ENCODE measurements at regions not wholly inside any gene's neighbourhood (a gene's known extent, or its start where the extent isn't known, plus 50 kb on each side); places are given as distances from the start of the nearest gene placed in this dataset.

GRCh38 chr5:175816348-175816747, 55.0 kb upstream of the CPLX2 start:
- CTCF ChIA-PET (ENCODE audit: partially characterized antibody): interaction anchor here (1.2 to 3.2 kb wide), 3 partner anchors 9 to 87 kb away, joined by 3 to 7 read pairs (median 5); no protein-coding TSS in a partner anchor
- Histone ChIP-seq H3K79me2 (ENCODE audit: control insufficient read depth in 1 of 2, insufficient read depth in 2 of 2, low read length in 2 of 2) (no peaks in the 10 kb centered on the region), H3K27ac (ENCODE audit: low read depth, low read length) (no peak overlapping the region), H3K27me3 (replicated peaks in 1 of 4; ENCODE audit: control insufficient read depth in 3 of 4, extremely low read depth in 1 of 4, insufficient read depth in 3 of 4, low read length in 3 of 4) (no peaks in the 10 kb centered on the region; a peak in 1 of 7 replicates), H4K8ac (ENCODE audit: extremely low read depth, insufficient read depth, low read length) (no peak overlapping the region; the same call in 1 of the 2 replicates), H4K91ac (replicated peaks; ENCODE audit: insufficient read length, low read length) (no peak overlapping the region), H2AK5ac (ENCODE audit: low read depth, low read length) (no peak overlapping the region), H2BK120ac (replicated peaks; ENCODE audit: low read depth, low read length) (no peak overlapping the region), H3K79me1 (ENCODE audit: low read depth, low read length) (no peaks in the 10 kb centered on the region), H3K4me2 (ENCODE audit: insufficient read depth in 1 of 2, low read depth in 2 of 2, low read length in 2 of 2) (no peak overlapping the region), H3K4ac (replicated peaks; ENCODE audit: insufficient read length, low read depth, low read length) (no peak overlapping the region), H3K9ac (replicated peaks in 1 of 4; ENCODE audit: extremely low read depth in 1 of 4, low read depth in 3 of 4, low read length in 3 of 4) (no peak overlapping the region), H3K4me3 (ENCODE audit: extremely low read depth in 1 of 4, insufficient read depth in 2 of 4, low read depth in 3 of 4, low read length in 4 of 4) (no peak overlapping the region), H3K56ac (replicated peaks; ENCODE audit: insufficient read length, low read depth, low read length) (no peak overlapping the region), H3K23me2 (ENCODE audit: low read depth, low read length) (no peaks in the 10 kb centered on the region), H3K14ac (ENCODE audit: insufficient read length) (no peak overlapping the region), H4K5ac (ENCODE audit: insufficient read length, low read depth, low read length) (no peak overlapping the region), H4K20me1 (replicated peaks in 1 of 2; ENCODE audit: control insufficient read depth in 1 of 2, insufficient read depth in 2 of 2, low read length in 2 of 2) (no peaks in the 10 kb centered on the region), H3K18ac (ENCODE audit: extremely low read depth, low read length) (no peak overlapping the region), H2BK20ac (ENCODE audit: low read length) (no peak overlapping the region), H2BK5ac (ENCODE audit: low read depth, low read length) (no peak overlapping the region), H3K36me3 (ENCODE audit: control insufficient read depth in 2 of 4, insufficient read depth in 4 of 4, low read length in 3 of 4) (no peaks in the 10 kb centered on the region), H2AFZ (ENCODE audit: low read length) (no peak overlapping the region), H3K9me3 (ENCODE audit: insufficient read depth in 2 of 2, low read depth in 1 of 2, low read length in 1 of 2) (no peaks in the 10 kb centered on the region), H2BK12ac (ENCODE audit: low read depth, low read length) (no peak overlapping the region), H3K4me1 (replicated peaks in 1 of 4; ENCODE audit: control insufficient read depth in 3 of 4, insufficient read depth in 4 of 4, low read length in 3 of 4) (peaks cover 0 to 5% (median 0%) of the 10 kb centered on the region in 4 experiments; a peak in 1 of 7 replicates), H2BK15ac (ENCODE audit: low read length) (no peak overlapping the region), H3K23ac (ENCODE audit: insufficient read length) (no peak overlapping the region)
- TF ChIP-seq TEAD4 (IDR thresholded peaks at IDR 0.05; ENCODE audit: low read depth, low read length) (no peak), SP1 (IDR thresholded peaks at IDR 0.05; ENCODE audit: low read depth, low read length) (no peak), MAX (IDR thresholded peaks at IDR 0.05) (peak; percentile 67), CTBP2 (IDR thresholded peaks at IDR 0.05; ENCODE audit: borderline replicate concordance, insufficient read depth, insufficient read length, low read length) (no peak)
- TF ChIP-seq, protein P1, sequence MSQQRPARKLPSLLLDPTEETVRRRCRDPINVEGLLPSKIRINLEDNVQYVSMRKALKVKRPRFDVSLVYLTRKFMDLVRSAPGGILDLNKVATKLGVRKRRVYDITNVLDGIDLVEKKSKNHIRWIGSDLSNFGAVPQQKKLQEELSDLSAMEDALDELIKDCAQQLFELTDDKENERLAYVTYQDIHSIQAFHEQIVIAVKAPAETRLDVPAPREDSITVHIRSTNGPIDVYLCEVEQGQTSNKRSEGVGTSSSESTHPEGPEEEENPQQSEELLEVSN (IDR thresholded peaks at IDR 0.05): peak; percentile 93
- FAIRE-seq (no peak), DNase-seq (ENCODE audit: low read depth in 1 of 2, low spot score in 2 of 2) (no peak)
- POLR2A ChIA-PET (ENCODE audit: partially characterized antibody): no interaction called here
- 82% methylated on average over 10 of the region's 10 CpGs; no CpG with 5 or more reads in 1 of the 2 experiments for WGBS, 2 experiments (ENCODE audit: extremely low coverage in 1 of 2, insufficient coverage in 1 of 2, insufficient read length in 1 of 2, insufficient replicate concordance in 2 of 2, low coverage in 1 of 2, low lambda C conversion rate in 2 of 2, missing lambda C conversion rate in 1 of 2)
